HEK293 (cell line): ENCODE measurements at regions not wholly inside any gene's neighbourhood (a gene's known extent, or its start where the extent isn't known, plus 50 kb on each side); places are given as distances from the start of the nearest gene placed in this dataset.

Experiments
- CTCF ChIA-PET: fragments of 350-600 bp; formaldehyde crosslinking; extraction: SDS; loops from one replicate; lab custom pipeline; 2021; ENCODE audit warnings: antibody characterized with exemption; lab: Yijun Ruan, JAX
- POLR2A ChIA-PET: fragments of 300-600 bp; formaldehyde crosslinking; extraction: SDS; loops from one replicate; lab custom pipeline; 2020; ENCODE audit warnings: antibody characterized with exemption, inconsistent platforms; lab: Yijun Ruan, JAX
- H3K27ac ChIP-seq: fragments of 200-500 bp; sonication (Bioruptor generic); 2 replicates; pipeline ENCODE4 v1.5.1; 2014; ENCODE audit warnings: low read depth, low read length, control low read depth, inconsistent platforms; ENCODE audit errors: extremely low read depth
- H3K36me3 ChIP-seq, 2 experiments: fragments of 200-500 bp in 1 of 2; sonication (Bioruptor generic) in 1 of 2; 1 replicate in 1 of 2; 2 replicates in 1 of 2; pipeline ENCODE4 v1.5.1; 2014 to 2017; ENCODE audit warnings: inconsistent platforms in 2 of 2, low read length in 2 of 2; ENCODE audit not compliant: control insufficient read depth in 2 of 2, insufficient read depth in 1 of 2
- H3K4me1 ChIP-seq: fragments of 200-500 bp; sonication (Bioruptor generic); 2 replicates; pipeline ENCODE4 v1.5.1; 2014; ENCODE audit warnings: mild to moderate bottlenecking, low read length, inconsistent platforms; ENCODE audit not compliant: control insufficient read depth, insufficient read depth
- H3K4me3 ChIP-seq: 2 replicates; pipeline ENCODE4 v1.5.1; 2011; ENCODE audit warnings: low read depth, mild to moderate bottlenecking, control low read depth, low read length, moderate library complexity
- H3K9me3 ChIP-seq: fragments of 200-500 bp; sonication (Bioruptor generic); 2 replicates; pipeline ENCODE4 v1.5.1; 2014; ENCODE audit warnings: low read depth, low read length, inconsistent platforms; ENCODE audit not compliant: control insufficient read depth, insufficient read depth
- HOXC10 ChIP-seq: sonication (generic); formaldehyde crosslinking; IDR thresholded peaks from 2 replicates; pipeline ENCODE4 v1.8.1; 2023; ENCODE audit warnings: mild to moderate bottlenecking, missing genetic modification reagents
- KLF1 ChIP-seq: fragments of 450-650 bp; formaldehyde crosslinking; IDR thresholded peaks from 2 replicates; pipeline ENCODE4 v1.5.1; 2016; ENCODE audit warnings: missing biosample characterization, missing genetic modification characterization
- KLF16 ChIP-seq: fragments of 450-650 bp; formaldehyde crosslinking; IDR thresholded peaks from 2 replicates; pipeline ENCODE4 v1.5.1; 2017; ENCODE audit warnings: missing biosample characterization, missing genetic modification characterization
- PRDM10 ChIP-seq: fragments of 450-650 bp; formaldehyde crosslinking; IDR thresholded peaks from 2 replicates; pipeline ENCODE4 v1.5.1; 2016; ENCODE audit warnings: missing biosample characterization, missing genetic modification characterization
- PRDM2 ChIP-seq: fragments of 450-650 bp; formaldehyde crosslinking; IDR thresholded peaks from 2 replicates; pipeline ENCODE4 v1.5.1; 2016; ENCODE audit warnings: missing biosample characterization, missing genetic modification characterization, borderline replicate concordance
- PRDM4 ChIP-seq: fragments of 450-650 bp; formaldehyde crosslinking; IDR thresholded peaks from 2 replicates; pipeline ENCODE4 v1.5.1; 2017; ENCODE audit warnings: missing biosample characterization, missing genetic modification characterization
- ZIC2 ChIP-seq: fragments of 450-650 bp; formaldehyde crosslinking; IDR thresholded peaks from 2 replicates; pipeline ENCODE4 v1.5.1; 2016; ENCODE audit warnings: missing biosample characterization, missing genetic modification characterization
- ZNF132 ChIP-seq: fragments of 450-650 bp; formaldehyde crosslinking; IDR thresholded peaks from 2 replicates; pipeline ENCODE4 v1.5.1; 2017; ENCODE audit warnings: missing biosample characterization, missing genetic modification characterization, borderline replicate concordance
- ZNF174 ChIP-seq: fragments of 450-650 bp; formaldehyde crosslinking; IDR thresholded peaks from 2 replicates; pipeline ENCODE4 v1.5.0; 2017; ENCODE audit warnings: missing biosample characterization, mild to moderate bottlenecking, missing genetic modification characterization
- ZNF184 ChIP-seq: fragments of 450-650 bp; IDR thresholded peaks from 2 replicates; pipeline ENCODE4 v1.5.1; 2018; ENCODE audit warnings: missing biosample characterization, mild to moderate bottlenecking, missing genetic modification characterization
- ZNF19 ChIP-seq: fragments of 450-650 bp; formaldehyde crosslinking; IDR thresholded peaks from 2 replicates; pipeline ENCODE4; 2016; ENCODE audit warnings: missing biosample characterization, missing genetic modification characterization, low read depth
- ZNF214 ChIP-seq: fragments of 450-650 bp; formaldehyde crosslinking; IDR thresholded peaks from 2 replicates; pipeline ENCODE4 v1.5.1; 2017; ENCODE audit warnings: missing biosample characterization, mild to moderate bottlenecking, missing genetic modification characterization, borderline replicate concordance
- ZNF324 ChIP-seq: fragments of 450-650 bp; formaldehyde crosslinking; IDR thresholded peaks from 2 replicates; pipeline ENCODE4 v1.5.1; 2016; ENCODE audit warnings: missing biosample characterization, missing genetic modification characterization
- ZNF366 ChIP-seq: fragments of 450-650 bp; formaldehyde crosslinking; conservative IDR thresholded peaks from 2 replicates; pipeline ENCODE4 v1.5.1; 2016; ENCODE audit warnings: missing biosample characterization, missing genetic modification characterization
- ZNF394 ChIP-seq: fragments of 450-650 bp; formaldehyde crosslinking; IDR thresholded peaks from 2 replicates; pipeline ENCODE4 v1.5.1; 2016; ENCODE audit warnings: missing biosample characterization, missing genetic modification characterization, mild to moderate bottlenecking, moderate library complexity, borderline replicate concordance
- ZNF48 ChIP-seq: fragments of 450-650 bp; formaldehyde crosslinking; IDR thresholded peaks from 2 replicates; pipeline ENCODE4 v1.5.1; 2016; ENCODE audit warnings: missing biosample characterization, missing genetic modification characterization
- ZNF510 ChIP-seq: fragments of 450-650 bp; formaldehyde crosslinking; IDR thresholded peaks from 2 replicates; pipeline ENCODE4 v1.5.1; 2018; ENCODE audit warnings: mild to moderate bottlenecking, missing genetic modification characterization, missing biosample characterization; ENCODE audit not compliant: insufficient replicate concordance
- ZNF645 ChIP-seq: fragments of 450-650 bp; formaldehyde crosslinking; IDR thresholded peaks from 2 replicates; pipeline ENCODE4; 2016; ENCODE audit warnings: missing biosample characterization, missing genetic modification characterization
- ZNF76 ChIP-seq: fragments of 450-650 bp; formaldehyde crosslinking; IDR thresholded peaks from 2 replicates; pipeline ENCODE4; 2016; ENCODE audit warnings: low read depth, missing biosample characterization, missing genetic modification characterization, borderline replicate concordance
- ZNF837 ChIP-seq: fragments of 450-650 bp; formaldehyde crosslinking; IDR thresholded peaks from 2 replicates; pipeline ENCODE4 v1.5.1; 2016; ENCODE audit warnings: missing biosample characterization, missing genetic modification characterization

- Histone ChIP-seq H3K4me1 (no peaks in the 10 kb centered on the region), H3K36me3 (no peaks in the 10 kb centered on the region), H3K9me3 (no peaks in the 10 kb centered on the region), H3K27ac (no peak overlapping the region), H3K4me3 (no peak overlapping the region)
- POLR2A ChIA-PET, result no interaction called here
- CTCF ChIA-PET, result no interaction called here
- no peak for TF ChIP-seq PRDM4 (tag by site-specific recombination)
- no peak for TF ChIP-seq PRDM10 (tag by site-specific recombination)
- no peak for TF ChIP-seq ZNF324
- TF ChIP-seq ZNF214 (tag by site-specific recombination), result no peak
- no peak for TF ChIP-seq HOXC10 (CRISPR knock-in tag)
- no peak for TF ChIP-seq PRDM2 (tag by site-specific recombination)
- TF ChIP-seq KLF1 (tag by site-specific recombination), result no peak
- TF ChIP-seq ZNF19 (tag by site-specific recombination), result no peak
- no peak for TF ChIP-seq ZNF174
- TF ChIP-seq ZNF645, result no peak
- TF ChIP-seq ZNF76 (tag by site-specific recombination), result no peak
- no peak for TF ChIP-seq ZNF366 (tag by site-specific recombination)
- TF ChIP-seq ZNF132 (tag by site-specific recombination), result no peak
- TF ChIP-seq ZNF48 (tag by site-specific recombination), result no peak
- no peak for TF ChIP-seq KLF16 (tag by site-specific recombination)
- TF ChIP-seq ZNF184 (tag by site-specific recombination), result no peak
- TF ChIP-seq ZNF394 (tag by site-specific recombination), result no peak
- TF ChIP-seq ZNF510, result no peak
- no peak for TF ChIP-seq ZIC2
- TF ChIP-seq ZNF837 (tag by site-specific recombination), result no peak
These were observed 82.6 kb upstream of the DHX15 start for GRCh38 chr4:24666816-24667477.
